Caki2 (cell line): ENCODE measurements at regions not wholly inside any gene's neighbourhood (a gene's known extent, or its start where the extent isn't known, plus 50 kb on each side); places are given as distances from the start of the nearest gene placed in this dataset.

ENCODE experiments used
- DNase-seq: peaks from one replicate; pipeline ENCODE4 v3.0.0-alpha.2; 2015; ENCODE audit warnings: low read depth
- in situ Hi-C: cut with HindIII; loops from 2 replicates; pipeline ENCODE4 v1.10.0; 2016; ENCODE audit warnings: low sequenced_read_pairs, low pct_unique_long_range_greater_than_20kb, mixed read lengths

GRCh38 chr12:125220404-125221273 lies 155.4 kb downstream of the AACS start:
- in situ Hi-C loops: no loop called here
- no peak for DNase-seq

DNA sequence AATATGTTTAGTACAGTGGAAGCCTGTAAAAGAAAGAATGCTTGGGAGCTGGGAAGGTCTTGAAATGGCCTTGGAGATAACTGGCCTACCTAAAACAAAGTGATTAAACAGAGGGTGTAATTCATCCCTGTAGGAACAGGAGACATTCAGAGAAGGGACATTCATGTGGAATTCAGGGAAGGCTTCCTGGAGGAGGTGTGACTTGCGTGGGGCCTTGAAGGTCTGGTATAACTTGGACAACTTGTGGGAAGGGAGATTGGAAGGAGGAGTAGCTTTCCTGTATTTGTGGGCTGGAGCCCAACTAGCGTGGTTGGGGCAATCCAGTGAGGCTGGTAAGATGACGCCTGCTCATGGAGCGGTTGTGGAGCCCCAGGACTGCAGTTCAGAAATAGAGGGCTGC lies 156.4 kb downstream of the AACS start:
- in situ Hi-C loops: no loop called here
- no peak for DNase-seq

DNA sequence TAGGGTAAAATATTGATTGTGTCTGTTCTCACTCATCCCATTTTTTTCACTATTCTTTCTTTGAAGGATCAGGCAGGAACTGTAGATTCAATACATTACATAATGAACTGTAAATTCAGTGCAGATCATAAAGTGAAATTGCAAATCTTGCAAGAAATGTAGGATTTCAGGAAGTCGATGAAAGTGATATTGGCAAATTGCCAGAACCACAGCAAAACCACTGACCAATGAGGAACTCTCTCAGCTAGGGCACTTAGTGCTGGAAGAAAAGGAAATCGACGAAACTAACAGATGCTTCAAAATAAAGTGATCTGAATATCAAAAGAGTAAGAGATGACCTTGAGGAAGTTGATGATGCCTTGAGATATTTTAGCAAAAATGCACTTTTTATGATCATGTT lies 157.6 kb downstream of the AACS start:
- DNase-seq: no peak
- in situ Hi-C loops: no loop called here

DNA sequence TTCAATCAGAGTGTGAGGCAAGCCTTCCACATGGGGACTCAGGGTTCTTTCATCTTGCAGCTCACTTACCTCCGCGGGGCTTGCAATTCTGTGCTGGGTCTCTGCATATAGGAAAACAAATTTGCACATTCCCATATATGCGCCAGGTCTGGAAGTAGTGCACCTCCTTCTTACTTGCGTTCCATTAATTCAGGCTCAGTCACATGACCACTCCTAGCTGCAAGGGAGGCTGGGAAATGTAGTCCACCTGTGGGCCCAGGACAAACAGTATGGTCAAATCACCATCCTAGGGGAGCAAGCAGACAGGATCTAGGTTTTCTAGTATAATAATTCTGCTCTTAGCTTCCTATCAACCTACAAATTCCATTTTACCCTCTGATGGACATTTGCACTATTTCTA lies 160.4 kb downstream of the AACS start:
- in situ Hi-C loops: no loop called here

GRCh38 chr12:125228519-125229260 lies 163.5 kb downstream of the AACS start:
- in situ Hi-C loops: no loop called here
- peak; percentile 4 for DNase-seq

More for the DNA sequence above, 160.4 kb downstream of the AACS start:
- no peak for DNase-seq

GRCh38 chr12:125229878-125230530 lies 164.8 kb downstream of the AACS start:
- in situ Hi-C loops: no loop called here

DNA sequence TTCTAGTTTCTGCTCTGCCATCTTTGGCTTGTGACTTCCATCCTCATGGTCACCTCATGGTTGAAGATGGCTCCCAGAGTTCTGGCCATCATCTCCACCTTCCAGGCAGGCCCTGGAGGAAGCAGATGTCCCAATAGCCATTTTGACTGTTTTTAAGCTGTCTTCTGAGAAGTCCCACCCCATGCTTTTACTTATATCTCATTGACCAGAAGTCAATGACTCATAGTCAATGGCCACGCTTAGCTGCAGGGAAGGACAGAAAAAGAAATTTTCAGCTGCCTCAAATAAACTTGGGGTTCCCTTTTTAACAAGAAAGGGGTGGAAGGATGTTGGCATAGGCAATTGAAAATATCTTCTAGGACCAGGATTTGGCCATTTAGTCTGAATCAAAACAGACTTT lies 168.1 kb downstream of the AACS start:
- in situ Hi-C loops: no loop called here
- DNase-seq: no peak

More at GRCh38 chr12:125229878-125230530, 164.8 kb downstream of the AACS start:
- no peak for DNase-seq

DNA sequence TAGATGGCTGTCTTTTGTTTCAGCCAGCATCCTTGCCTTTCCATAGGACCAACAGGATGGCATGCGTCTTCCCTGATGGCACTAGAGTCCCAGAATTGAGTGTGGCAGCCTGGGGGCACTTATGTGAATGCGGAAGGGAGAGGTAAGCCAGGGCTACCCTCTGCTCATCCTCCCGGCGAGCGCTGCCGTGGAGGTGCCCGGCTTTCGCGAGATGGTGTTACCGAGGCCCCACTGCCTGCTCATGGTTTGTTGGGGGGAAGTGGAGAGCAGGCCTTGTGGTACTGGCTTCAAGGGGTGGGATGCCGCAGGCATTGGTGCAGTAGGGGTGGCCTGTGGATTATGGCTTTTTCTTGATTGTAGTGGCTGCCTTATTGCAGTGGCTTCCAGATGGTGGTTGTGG lies 174.3 kb downstream of the AACS start:
- DNase-seq: no peak
- in situ Hi-C loops: no loop called here

- in situ Hi-C loops: no loop called here
- DNase-seq: no peak
Observed at GRCh38 chr12:125240717-125241116, 175.5 kb downstream of the AACS start.

GRCh38 chr12:125243811-125244210 lies 178.6 kb downstream of the AACS start:
- in situ Hi-C loops: no loop called here
- DNase-seq: no peak

GRCh38 chr12:125244338-125244737 lies 179.1 kb downstream of the AACS start:
- DNase-seq: no peak
- in situ Hi-C loops: no loop called here

DNA sequence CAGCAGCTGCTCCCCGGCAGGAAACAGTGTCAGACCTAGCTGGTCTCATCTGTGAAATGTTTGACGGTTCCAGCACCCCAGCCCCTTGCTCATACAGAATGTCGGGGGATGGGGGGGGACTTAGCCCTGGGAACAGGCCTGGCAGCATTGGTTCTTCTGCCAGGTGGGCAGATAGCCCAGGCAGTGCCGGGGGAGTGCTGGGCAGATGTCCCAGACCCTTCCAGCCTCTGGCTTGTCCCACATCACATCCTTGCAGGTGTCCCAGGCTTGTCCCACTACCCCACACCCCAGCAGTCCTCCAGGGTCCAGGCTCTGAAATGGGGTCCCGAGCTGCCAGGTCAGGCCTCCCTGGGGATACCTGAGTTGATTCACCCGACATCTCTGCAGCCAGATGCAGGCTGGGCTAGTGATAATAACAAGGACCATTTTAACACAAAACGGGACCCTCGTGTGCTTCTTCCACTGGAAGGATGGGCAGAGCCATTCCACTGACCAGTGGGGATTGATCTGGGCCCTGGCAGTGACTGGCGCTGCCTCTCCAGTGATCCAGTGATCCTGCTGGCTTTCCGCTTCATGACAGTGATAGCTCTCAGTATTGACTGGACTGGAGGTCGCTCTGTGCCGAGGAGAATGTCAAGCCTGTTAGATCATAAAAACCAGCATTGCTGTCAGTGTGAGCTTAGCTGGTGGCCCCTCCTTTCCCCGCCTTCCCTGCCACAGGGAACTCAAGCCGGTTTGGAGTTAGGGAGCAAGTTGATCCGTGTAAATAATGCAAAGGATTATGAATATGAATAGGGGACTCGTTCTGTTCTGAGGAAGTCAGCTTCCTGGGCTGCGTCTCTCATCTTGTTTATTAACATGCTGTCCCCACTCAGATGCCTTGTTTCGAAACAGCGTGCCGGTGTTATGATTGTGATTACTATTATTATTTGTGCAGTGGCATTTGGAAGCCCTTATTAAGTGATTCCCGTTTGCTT lies 180.6 kb downstream of the AACS start:
- no peak for DNase-seq
- in situ Hi-C loops: no loop called here

DNA sequence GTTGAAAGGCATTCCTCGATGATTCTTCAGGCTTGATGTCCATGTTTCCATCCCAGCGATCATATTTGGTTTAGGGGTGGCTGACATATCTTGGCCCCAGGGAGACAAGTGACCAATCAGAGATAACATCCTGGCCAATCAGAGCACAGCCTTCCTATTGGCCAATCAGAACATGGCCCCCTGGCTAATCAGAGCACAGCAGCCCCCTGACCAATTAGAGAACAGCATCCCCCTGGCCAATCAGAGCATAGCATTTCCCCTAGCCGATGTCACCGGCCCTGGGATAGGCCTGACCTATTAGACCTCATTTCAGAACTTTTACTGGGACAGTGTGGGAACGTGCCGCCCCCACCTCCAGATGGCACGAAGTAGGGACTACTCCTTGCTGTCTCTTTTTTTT lies 182.2 kb downstream of the AACS start:
- no peak for DNase-seq
- in situ Hi-C loops: no loop called here

DNA sequence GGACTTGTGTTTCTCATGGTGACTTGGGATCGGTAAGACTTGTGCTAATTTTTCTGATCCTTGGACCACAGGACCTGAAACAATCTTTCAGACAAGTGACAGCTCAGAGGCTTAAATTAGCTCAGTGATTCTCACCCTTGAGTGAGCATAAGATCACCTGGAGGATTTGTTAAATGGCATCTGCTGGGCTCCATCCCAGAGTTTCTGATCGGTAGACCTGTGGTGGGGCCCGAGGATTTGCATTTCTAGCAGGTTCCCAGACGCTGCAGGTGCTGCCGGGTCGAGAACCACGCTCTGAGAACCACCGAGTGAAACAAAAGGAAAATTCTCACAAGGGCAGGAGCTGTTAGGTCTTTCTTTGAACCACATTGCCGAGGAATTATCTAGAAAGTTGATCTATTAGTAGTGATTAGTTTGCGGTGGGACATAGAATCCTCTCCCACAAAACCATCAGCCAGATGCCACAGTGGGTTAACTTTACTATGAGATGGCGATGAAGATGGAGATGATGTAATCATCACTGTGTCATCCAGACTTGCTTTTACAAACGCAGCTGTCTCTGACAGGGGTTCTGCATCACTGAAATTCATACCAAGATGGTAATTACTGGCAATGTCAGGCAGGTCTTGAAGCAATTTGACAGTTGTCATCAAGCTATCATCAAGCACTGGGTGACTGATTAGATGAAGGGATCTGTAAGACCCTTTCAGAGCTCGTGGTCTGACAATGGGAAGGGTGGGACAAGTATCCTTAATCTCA lies 184.0 kb downstream of the AACS start:
- in situ Hi-C loops: no loop called here
- DNase-seq: no peak

- in situ Hi-C loops: no loop called here
- no peak for DNase-seq
Observed at GRCh38 chr12:125249932-125250331, 184.7 kb downstream of the AACS start.

DNA sequence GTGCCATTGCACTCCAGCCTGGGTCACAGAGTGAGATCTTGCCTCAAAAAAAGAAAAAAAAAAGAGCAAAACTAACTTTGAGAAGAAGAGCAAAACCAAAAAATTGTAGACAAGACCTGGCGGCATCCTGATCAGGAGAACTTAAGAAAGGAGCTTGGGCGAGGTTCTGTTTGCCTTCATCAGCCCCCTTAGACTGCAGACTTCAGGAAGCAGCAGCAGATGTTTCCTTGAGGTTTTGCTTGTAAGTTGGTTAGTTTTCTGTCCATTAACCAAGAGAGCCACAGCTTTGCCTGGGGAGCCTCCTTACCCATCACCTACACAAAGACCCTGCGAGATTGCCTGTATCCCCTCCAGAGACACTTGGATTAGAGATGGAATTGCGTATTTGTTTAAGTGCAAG lies 189.0 kb downstream of the AACS start:
- no peak for DNase-seq
- in situ Hi-C loops: no loop called here

DNA sequence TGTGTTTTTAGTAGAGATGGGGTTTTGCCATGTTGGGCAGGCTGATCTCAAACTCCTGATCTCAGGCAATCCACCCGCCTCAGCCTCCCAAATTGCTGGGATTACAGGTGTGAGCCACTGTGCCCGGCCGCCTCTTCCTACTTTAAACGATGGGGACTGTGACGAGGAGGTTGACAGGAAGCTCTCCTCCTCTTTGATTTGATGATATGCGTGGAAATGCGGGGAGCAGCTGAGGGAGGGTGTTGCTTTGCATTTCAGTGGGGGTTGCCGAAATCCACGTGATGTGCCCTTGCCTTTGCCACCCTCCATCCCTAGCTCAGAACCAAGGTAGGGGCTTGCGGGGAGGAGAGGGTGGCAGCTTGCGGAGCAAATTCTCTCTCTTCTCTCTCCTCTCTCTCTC lies 189.6 kb downstream of the AACS start:
- in situ Hi-C loops: no loop called here

More for the DNA sequence above, 189.6 kb downstream of the AACS start:
- no peak for DNase-seq
